ENCODE measurements at regions not wholly inside any gene's neighbourhood (a gene's known extent, or its start where the extent isn't known, plus 50 kb on each side); places are given as distances from the start of the nearest gene placed in this dataset.

DNA sequence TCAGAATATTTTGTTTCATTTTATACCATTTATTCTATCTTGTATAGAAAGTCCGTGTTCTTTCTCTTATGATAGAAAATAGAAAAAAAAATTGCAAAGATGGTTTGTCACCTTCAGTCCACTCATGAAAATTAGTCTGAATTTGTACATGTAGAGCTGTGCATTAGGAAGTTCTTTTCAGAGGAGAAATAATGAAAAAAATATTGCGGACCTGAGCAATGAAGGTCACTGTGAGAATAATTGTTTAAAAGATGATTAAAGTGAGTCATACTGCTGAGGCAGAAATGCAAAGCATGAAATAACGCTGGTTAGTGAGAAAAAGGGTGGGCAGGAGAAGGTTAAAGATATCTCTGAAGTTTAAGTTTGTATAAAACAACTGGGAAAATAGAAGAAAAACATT is 431.1 kb downstream of the TMX3 start:
- no peak for TF ChIP-seq CTCF (IDR thresholded peaks at IDR 0.05)
- no peak for TF ChIP-seq ZFX (IDR thresholded peaks at IDR 0.05; ENCODE audit: borderline replicate concordance)
